KG1 (cell line): ENCODE measurements at regions not wholly inside any gene's neighbourhood (a gene's known extent, or its start where the extent isn't known, plus 50 kb on each side); places are given as distances from the start of the nearest gene placed in this dataset.

ENCODE experiments used
- DNase-seq: peaks from one replicate; lab custom pipeline; 2025; lab: John Stamatoyannopoulos, UW

- no peak for DNase-seq
Measured at GRCh38 chr5:69032009-69032408, 61.8 kb upstream of the SLC30A5 start.

DNA sequence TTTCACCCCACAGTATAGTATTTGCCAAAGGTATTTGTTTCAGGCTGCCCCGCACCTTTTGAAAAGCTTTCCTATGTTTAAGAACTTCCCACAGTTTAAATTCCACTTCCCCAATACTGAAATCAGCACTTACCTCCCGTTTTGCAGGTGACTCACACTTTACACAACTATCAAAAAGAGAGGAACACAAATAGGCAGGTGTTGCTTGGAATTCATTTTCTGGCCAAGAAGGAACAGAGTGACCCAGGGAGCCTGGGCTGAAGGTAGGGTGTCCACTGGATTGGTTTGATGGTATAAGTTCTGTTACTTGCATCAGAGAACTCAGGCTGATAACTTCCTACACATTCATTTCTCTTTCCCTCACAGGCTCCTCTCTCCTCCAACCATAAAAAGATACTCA is 60.1 kb upstream of the SLC30A5 start:
- no peak for DNase-seq

DNA sequence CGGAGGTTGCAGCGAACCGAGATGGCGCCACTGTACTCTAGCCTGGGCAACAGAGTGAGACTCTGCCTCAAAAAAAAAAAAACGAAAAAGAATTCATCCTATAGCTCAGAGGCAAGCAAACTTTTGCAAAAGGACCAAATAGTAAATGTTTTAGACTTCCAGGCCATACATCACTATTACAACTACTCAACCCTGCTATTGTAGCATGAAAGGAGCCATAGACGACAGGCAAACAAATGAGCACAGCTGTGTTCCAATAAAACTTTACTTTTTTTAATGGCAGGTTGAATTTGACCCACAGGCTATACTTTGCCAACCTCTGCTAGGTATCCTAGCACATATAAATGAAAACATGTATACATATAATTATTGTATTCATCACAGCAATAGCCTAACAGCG is 58.9 kb upstream of the SLC30A5 start:
- DNase-seq = no peak

GRCh38 chr5:69035665-69036064 is 58.1 kb upstream of the SLC30A5 start:
- DNase-seq = no peak

GRCh38 chr5:69038539-69038938 is 55.3 kb upstream of the SLC30A5 start:
- no peak for DNase-seq

GRCh38 chr5:69039829-69040228 is 54.0 kb upstream of the SLC30A5 start:
- no peak for DNase-seq

DNA sequence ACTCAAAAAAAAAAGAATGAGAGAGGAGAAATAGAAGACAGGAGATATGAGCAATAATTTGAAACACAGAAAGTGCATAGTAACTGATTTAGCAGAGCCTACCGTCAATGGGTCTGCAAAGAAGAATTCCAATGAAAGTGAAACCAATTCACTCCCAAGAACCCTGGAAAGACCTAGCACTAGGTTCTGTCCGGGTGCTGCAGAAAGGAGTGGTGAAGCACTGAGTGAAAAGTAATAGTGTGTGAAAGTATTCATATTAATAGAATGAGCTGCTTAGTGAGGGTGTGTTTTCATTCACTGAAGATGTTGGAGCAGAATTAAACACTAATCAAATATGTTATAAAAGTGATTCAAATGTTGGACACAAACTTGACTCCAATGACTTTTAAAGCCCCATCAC is 51.3 kb upstream of the SLC30A5 start:
- no peak for DNase-seq

GRCh38 chr5:69042915-69043654 is 50.7 kb upstream of the SLC30A5 start:
- peak; percentile 84 for DNase-seq

- no peak for DNase-seq
Measured at GRCh38 chr5:69043655-69043996, 50.2 kb upstream of the SLC30A5 start.
